Stromal cell of bone marrow (primary cell): ENCODE measurements at regions not wholly inside any gene's neighbourhood (a gene's known extent, or its start where the extent isn't known, plus 50 kb on each side); places are given as distances from the start of the nearest gene placed in this dataset.
"Not testable (repeated sequence)": the region's sequence is repeated elsewhere in the genome, so short reads cannot be mapped to it uniquely, and the experiment has no call there.

Source experiments
- DNase-seq: peaks from one replicate; pipeline ENCODE4 v3.0.0-alpha.2; 2012; ENCODE audit warnings: low read depth

DNA sequence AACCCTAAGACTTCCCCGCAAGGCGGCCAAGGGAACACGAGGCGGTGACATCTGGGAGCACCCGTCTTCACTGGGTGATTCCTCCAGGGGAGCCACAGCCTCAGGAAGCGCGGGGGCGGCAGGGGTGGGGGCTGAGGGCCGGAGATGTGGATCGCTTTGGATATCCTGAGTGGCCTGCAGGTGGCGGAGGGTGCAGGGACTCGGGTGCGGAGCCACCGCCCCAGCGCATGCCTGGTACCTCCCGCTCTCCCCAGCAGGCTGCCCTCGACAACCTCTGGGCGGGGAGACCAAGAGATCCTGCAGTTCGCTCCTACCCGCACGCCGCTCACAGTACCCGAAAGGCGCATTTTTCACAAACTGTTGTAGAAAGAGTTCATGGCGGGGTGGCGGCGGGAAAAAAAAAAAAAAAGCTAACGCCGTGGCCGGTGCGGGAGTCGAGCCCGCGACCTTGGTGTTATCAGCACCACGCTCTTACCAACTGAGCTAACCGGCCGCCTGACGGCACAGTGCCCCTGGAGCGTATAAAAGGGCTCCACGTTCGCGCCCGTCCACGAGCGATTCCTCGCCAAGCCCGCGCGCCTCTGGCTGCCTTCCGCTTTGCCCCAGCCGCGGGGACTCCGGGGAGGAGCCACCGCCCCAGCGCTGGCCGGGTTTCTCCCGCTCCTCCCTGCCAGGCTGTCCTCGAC lies 124.7 kb upstream of the PRKX start:
- DNase-seq = not testable (repeated sequence)

DNA sequence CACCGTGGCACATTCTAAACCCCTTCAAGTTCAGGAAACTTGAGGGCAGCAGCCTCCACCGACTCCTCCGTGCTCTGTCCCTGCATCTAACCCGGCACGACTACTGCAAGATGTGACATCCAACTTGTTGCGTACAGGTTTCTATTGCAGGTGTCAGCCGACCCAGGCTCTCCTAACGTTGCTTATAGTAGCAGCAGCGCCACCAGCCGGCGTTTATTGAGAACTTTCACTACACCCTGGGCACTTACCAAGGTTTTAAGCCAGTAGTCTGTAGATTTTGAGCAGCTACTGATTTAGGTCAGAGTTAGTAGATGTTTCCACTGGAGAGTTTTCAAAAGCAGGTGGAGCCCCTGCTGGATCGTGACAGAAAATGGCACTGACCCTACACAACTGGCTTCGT lies 123.8 kb upstream of the PRKX start:
- DNase-seq = not testable (repeated sequence)

DNA sequence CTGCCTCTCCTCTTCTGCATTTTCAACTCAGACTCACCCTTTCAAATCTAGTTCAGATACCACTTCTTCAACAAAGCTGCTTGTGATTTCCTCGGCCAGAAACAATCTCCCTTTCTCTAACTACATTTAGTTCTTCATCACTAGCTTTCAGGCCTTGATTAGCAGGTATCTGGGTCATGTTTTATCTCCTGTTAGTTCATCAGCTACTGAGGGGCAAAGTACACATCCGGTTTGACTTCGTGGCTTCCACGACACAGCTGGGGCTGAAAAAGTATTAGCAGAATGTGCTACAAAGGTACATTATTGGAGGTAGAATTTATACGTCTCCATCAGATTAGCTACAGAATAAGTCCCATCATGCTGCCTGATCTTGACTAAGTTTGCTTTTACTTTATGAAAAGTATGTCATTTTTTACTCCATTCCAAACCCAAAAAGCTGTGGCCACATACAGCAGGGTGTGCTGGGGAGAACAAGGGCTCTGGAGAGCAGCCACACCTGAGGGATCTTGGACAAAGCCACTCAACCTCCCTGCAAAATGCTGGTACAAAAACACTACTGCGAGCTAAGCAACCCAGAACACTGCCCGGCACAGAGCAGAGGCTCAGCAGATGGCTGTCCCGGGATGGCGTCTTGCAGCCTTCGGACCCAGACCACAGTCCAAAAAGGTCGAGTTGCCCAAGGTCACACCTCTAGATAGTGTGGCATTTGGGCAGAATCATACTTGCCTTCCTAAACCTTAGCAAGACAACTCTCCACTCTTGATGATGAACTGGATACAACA lies 120.5 kb upstream of the PRKX start:
- DNase-seq = not testable (repeated sequence)

DNA sequence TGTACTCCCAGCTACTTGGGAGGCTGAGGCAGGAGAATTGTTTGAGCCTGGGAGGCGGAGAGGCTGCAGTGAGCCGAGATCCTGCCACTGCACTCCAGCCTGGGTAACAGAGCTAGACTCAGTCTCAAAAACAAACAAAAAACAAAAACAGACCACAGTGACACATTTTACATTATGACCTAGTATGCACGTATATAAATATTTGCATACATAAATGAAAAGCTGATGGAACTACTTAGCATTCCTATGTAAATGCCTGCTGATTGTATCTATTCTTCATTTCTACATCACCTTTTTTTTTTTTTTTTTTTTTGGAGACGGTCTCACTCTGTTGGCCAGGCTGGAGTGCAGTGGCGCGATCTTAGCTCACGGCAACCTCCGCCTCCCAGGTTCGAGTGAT lies 116.6 kb upstream of the PRKX start:
- DNase-seq = not testable (repeated sequence)

DNA sequence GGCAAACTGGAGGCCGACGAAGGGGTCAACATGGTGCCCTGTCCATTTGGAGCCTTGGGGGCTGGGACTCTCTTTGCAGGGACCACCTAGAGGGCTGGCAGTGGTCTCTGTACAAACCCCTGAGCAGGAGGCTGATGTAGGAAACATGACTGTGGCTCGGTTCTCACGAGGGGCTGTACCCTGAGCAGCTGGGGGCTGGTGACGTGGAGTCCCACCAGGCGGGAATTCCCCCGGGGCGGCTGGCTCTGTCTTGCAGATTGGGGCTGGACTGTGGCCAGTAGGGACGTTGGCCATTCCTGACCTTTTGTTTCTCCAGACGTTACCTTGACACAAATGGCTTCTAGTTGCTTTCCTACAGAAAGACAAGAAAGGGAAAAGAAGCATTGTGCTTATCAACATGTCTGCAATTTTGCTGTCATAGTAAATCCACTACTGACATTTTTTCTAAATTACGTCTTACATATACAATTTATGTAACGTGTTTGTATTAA lies 115.6 kb upstream of the PRKX start:
- not testable (repeated sequence) for DNase-seq

DNA sequence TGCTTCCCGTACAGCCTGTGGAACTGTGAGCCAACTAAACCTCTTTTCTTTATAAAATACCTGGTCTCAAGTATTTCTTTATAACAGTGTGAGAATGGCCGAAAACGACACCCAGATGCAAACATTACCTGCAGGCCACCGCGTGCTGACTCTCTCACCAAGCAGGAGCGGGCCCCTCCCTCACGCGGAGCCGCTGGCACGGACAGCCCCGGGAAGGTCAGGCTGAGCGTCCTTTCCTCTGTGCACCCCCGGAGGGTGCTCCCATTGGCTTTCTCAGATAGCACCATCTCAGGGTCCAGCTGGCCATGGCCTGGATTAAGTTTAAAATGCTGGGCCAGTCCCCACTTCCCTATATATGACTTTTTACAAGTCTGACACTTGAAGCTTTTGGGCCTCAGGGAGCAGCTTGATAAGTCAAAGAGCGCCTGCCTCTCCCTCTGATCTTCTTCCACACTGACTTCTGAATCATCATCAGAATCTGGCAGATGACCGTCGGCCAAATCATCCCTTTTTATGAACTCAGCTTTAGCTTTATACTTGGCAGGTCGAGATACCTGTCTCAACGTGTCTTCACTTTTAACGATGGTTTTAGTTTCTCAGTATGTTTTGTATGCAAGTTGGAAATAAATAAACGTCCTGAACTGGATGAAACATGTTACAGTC lies 115.1 kb upstream of the PRKX start:
- DNase-seq = not testable (repeated sequence)

DNA sequence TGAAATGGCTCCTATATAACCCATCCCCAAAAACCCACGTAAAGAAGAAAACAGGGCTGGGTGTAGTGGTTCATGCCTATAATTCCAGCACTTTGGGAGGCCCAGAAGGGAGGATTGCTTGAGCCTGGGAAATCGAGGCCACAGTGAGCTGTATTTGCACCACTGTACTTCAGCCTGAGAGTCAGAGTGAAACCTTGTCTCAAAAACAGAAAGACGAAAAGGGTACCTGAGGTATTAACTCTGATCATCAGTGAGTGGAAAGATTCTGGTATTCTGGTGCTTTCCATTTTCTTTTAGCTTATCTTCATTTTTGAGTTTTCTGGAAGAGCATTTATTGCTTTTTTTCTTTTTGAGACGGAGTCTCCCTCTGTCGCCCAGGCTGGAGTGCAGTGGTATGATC lies 110.6 kb upstream of the PRKX start:
- not testable (repeated sequence) for DNase-seq

DNA sequence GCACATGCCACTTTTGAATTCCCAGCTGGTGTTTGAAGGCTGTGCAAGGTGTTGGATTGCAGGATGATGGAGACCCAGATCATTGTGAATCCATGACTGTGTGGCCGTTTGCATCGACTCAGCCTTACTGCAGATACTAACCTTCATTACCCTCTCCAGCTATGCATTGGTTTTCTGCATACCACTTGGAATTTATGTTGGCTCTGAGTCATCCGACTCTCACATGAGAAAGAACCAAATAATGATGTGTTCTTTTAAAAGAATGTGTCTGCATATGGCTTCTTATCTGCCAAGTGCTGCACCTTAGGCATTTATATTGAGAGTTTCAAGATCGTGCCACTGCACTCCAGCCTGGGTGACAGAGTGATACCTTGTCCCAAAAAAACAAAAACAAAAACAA lies 106.7 kb upstream of the PRKX start:
- peak; percentile 10 for DNase-seq

DNA sequence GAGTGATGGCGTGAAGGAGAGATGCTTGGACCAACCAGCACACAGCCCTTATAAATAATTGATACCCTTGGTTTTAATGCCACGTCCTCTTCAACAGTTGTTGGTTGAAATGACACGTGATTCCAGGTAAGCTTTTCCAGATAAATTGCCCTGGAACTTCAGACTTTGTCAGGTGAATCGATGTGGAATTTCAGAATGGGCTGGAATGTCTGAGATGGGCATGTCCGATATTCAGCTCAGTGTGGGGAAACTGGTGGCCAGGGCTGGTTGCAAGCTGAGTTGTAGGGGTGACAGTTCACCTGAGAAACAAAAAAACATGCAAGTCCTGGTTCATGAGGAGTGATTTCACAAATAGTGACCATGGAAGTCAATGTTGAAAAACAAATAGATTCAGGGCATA lies 104.0 kb upstream of the PRKX start:
- not testable (repeated sequence) for DNase-seq

DNA sequence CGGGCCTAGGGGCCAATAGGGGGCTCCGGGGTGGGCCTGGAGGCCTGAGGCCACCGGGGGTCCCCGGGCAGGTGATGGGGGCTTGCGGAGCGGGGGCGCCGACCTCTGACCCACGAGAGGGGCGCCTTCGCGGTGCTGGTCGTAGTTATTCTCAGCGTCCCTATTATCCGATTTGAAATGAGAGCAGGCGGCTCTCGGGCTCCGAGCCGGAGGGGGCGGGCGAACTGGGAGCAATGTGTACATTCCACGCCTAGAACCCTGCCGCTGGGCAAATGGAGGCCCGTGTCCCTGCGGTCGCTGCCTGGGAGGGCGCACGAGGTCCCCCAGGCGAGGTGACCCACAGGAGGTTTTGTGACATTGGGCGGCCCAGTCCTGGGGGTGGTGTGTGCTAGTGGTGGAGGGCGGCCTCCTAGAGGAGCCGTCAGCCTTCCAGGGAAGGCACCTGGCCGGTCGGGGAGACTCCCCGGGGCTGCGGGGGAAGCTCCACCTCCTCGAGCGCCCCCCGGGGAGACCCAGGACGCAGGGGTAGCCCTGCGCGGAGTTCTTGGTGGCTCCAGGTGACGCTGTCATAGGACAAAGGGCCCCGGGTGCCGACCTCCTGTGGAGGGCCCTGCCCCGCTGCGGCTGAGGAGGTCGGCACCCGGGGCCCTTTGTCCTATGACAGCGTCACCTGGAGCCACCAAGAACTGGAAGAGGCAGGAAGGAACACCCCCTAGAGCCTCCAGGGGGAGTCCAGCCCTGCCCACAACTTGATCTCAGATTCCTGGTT lies 102.6 kb upstream of the PRKX start:
- DNase-seq = peak; percentile 8

DNA sequence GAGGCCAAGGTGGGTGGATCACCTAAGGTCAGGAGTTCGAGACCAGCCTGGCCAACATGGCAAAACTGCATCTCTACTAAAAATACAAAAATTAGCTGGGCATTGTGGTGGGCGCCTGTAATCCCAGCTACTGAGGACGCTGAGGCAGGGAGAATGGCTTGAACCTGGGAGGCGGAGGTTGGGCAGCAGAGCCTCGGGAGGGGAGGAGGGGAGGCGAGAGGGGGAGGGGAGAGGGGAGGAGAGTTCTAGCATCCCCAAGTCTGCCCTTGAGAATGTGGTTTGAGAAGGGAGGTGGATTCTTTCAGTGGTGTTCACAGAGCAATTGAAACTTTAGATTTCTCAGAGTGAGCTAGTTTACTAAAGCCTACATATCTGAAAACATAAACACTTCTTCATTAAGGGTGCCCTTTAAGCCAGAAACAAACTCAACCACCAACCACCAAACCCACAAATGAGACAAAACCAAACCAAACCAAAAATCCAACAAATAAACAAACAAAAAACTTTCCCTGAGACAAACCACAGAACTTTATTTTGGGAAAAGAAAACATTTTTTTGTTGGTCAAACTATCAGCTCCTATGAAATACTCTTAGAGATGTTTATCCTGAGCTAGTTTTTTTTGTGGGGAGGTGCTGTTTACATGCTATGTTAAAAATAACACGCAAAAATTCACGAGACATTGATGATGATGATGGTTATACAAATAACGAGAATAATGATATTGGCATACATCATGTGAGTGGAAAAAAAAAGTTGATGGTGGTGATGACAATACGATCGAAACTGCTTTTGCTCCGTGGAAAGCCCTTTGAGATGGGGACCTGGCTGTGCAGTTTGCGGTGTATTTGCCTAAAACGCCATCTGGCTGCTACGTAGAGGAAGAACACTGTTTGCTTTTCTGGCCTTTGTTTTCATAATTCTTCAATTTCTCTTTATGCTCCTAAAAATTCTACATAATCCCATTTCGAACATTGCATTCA lies 98.2 kb upstream of the PRKX start:
- peak; percentile 21 for DNase-seq

DNA sequence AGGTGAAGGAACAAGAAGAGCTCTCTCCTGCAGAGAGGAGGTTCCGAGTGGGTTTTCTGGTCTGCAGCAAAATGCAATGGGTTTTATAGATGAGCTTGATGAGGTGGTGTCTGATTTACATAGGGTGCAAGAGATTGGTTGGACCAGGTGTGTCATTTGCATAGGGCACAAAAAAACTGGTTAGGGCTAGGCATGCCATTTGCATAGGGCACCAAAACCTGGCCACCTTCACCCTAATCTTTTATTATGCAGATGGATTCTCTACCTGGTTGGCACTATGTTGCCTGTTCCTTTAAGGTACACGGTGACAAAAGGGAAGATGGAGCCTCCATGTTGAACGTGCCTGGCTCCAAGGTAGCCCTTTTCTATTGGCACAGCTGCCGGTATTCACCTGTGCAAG lies 94.5 kb upstream of the PRKX start:
- DNase-seq = no peak

DNA sequence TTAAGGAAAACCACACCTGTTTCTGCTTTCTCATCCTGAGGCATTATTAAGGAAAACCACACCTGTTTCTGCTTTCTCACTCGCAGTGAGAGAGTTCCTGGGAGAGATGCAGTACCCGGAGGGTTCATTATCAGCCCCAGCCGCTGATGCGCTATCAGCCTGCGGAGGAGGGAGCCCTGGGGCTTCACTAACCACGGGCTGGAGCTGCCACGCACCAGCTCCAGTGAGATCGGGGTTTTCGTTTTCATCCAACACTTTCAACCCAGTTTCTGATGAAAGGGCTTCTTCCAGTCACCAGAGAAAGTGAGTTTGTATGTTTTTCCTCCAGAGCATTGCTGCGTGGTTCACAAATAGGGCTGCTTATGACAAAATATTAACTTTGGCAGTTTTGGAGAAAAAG lies 93.2 kb upstream of the PRKX start:
- no peak for DNase-seq

DNA sequence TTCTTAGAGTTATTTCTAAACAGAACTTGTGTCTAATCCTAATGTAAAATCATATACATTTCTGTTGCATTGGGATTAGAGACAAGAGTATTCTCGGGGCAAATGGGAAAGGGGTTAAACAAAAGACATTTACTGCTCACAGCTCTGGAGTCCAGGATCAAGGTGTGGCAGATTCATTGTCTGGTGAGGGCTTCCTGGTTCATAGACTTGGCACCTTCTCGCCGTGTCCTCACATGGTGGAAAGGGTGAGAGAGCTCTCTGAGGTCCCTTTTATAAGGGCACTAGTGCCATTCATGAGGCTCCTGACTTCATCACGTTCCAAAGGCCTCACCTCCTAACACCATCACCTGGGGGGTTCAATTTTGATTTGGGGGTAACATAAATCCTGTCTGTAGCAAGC lies 90.3 kb upstream of the PRKX start:
- no peak for DNase-seq

DNA sequence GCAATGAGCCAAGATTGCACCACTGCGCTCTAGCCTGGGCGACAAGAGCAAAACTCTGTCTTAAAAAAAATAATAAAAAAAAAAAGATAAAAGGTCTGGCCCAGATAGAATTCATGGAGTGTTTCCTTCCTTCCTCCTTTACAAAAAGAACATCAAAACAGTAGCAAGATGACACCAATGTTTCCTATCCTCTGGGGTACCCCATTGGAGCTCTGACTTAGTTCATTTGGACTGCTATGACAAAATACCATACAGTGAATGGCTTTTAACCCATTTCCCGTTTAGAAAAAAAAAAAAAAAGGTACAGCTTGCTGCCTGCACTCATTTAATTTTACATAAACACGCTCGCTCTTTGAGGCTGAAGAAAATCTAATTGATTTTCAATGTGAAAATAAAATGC lies 89.9 kb upstream of the PRKX start:
- no peak for DNase-seq

DNA sequence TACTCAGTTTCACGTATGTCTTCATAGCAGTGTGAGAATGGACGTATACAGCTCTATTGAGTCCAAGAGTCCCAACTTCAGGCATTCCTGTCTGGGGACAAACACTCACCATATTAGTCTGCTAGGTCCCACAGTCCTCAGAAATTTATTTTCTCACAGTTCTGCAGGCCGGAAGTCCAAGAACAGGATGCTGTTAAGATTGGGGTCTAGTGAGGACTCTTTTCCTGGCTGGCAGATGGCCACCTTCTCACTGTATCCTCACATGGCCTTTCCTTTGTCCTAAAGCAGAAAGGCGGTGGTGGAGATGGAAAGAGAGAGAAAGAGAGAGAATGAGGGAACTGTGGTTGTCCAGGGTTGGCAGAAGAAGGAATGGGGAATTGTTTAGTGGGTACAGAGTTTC lies 82.0 kb upstream of the PRKX start:
- not testable (repeated sequence) for DNase-seq

DNA sequence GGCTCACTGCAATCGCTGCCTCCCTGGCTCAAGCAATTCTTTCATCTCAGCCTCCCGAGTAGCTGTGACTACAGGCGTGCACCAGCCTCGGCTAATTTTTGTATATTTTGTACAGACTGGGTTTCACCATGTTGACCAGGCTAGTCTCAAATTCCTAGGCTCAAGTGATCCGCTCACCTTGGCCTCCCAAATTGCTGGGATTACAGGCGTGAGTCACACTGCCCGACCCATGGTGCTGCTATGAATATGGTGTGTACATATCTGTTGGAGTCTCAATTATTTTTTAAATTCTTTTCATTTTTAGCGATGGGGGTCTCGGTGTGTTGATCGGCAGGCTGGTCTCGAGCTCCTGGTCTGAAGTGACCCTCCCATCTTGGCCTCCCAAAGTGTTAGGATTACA lies 78.0 kb upstream of the PRKX start:
- no peak for DNase-seq

DNA sequence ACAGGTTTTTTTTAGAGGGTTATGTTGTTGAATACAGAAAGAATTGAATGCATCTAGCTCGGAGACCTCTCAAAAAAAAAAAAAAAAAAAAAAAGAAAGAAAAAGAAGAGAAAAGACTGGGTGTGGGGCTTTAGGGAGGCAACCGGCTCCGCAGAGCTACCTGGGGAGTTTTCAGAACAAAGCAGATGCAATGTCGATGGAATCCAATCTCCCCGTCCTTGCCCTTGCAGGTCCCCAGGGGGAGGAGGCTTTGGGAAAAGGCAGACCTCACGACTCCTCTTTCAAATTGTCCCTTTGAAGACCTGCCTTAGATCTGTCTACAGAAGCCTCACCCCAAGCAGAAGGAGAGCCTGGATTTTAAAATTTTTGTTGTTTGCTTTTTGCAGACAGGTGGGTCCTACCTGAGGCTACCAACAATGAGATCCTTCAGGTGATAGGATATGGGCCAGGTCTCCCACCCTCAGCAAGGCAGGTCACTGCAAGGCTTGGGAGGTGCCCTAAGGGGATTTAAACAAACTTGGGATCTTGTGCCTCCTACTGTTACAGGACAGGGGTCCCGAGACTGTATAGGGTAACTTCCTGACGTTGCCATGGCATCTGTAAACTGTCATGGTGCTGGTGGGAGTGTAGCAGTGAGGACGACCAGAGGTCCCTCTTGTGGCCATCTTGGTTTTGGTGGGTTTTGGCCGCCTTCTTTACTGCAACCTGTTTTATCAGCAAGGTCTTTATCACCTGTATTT lies 75.2 kb upstream of the PRKX start:
- DNase-seq = no peak

DNA sequence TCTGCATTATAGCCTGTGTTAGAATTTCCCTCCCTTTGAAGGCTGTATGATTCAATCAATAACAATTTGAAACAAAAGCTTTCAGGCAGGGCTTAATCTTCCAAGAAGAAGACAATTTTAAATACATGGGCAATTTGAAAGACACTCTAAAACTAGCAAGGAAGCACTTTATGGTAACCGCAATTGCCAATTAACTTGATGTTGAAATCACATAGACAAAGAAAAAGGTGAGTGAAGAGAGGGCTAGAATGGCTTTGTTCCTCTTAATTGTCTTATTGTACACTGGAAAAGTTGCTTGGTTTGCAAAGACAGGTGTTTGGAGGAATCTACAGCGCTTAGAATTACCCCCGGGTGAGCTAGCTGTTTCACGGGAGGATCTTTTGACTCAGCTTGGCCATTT lies 74.4 kb upstream of the PRKX start:
- no peak for DNase-seq

DNA sequence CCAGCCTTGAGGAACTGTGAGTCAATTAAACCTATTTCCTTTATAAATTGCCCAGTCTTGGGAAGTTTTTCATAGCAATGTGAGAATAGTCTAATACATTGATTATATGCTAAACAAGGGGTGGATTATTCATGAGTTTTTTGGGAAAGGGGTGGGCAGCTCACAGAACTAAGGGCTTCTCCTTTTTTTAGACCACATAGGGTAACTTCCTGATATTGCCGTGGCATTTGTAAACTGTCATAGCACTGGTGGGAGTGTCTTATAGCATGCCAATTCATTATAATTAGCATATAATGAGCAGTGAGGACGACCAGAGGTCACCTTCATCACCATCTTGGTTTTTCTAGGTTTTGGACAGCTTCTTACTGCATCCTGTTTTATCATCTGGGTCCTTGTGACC lies 72.4 kb upstream of the PRKX start:
- DNase-seq = not testable (repeated sequence)
